ENCODE measurements at regions not wholly inside any gene's neighbourhood (a gene's known extent, or its start where the extent isn't known, plus 50 kb on each side); places are given as distances from the start of the nearest gene placed in this dataset.

DNA sequence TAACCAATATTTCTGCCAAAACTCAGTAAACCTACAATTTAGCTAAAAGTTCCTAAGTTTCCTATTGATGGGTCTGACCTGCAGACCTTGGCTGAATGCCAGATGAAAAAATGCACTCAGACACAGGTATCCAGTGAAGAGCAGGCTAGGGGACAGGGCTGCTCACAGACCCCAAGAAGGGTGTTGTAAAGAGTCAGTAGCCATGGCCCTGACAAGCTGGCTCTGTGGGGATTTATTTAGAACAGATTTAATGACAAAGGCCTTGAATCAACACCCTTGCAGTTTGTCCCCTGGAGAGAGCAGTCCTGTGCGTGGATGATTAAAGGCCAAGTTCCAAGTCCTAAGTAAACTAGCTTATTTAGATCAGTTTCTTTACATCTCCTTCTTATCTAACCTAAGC, 1243.2 kb upstream of the ADGRL4 start:
- H3K4me3 ChIP-seq (ENCODE audit: low read depth in 1 of 3, low read length in 3 of 3): no peak overlapping the region
- TF ChIP-seq, protein P1, sequence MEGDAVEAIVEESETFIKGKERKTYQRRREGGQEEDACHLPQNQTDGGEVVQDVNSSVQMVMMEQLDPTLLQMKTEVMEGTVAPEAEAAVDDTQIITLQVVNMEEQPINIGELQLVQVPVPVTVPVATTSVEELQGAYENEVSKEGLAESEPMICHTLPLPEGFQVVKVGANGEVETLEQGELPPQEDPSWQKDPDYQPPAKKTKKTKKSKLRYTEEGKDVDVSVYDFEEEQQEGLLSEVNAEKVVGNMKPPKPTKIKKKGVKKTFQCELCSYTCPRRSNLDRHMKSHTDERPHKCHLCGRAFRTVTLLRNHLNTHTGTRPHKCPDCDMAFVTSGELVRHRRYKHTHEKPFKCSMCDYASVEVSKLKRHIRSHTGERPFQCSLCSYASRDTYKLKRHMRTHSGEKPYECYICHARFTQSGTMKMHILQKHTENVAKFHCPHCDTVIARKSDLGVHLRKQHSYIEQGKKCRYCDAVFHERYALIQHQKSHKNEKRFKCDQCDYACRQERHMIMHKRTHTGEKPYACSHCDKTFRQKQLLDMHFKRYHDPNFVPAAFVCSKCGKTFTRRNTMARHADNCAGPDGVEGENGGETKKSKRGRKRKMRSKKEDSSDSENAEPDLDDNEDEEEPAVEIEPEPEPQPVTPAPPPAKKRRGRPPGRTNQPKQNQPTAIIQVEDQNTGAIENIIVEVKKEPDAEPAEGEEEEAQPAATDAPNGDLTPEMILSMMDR (IDR thresholded peaks at IDR 0.05; ENCODE audit: low read depth, low read length, missing input control): no peak
- no peak for TF ChIP-seq TAF1 (conservative IDR thresholded peaks at IDR 0.05)
- no peak for TF ChIP-seq EGR1 (IDR thresholded peaks at IDR 0.05; ENCODE audit: low read depth in 2 of 2)
- no peak for TF ChIP-seq HNF4G (IDR thresholded peaks at IDR 0.05)
- no peak for TF ChIP-seq RXRA (IDR thresholded peaks at IDR 0.05)
- no peak for TF ChIP-seq GABPA (IDR thresholded peaks at IDR 0.05 in 1 of 2, conservative IDR thresholded peaks at IDR 0.05 in 1 of 2)
- TF ChIP-seq, protein P2, sequence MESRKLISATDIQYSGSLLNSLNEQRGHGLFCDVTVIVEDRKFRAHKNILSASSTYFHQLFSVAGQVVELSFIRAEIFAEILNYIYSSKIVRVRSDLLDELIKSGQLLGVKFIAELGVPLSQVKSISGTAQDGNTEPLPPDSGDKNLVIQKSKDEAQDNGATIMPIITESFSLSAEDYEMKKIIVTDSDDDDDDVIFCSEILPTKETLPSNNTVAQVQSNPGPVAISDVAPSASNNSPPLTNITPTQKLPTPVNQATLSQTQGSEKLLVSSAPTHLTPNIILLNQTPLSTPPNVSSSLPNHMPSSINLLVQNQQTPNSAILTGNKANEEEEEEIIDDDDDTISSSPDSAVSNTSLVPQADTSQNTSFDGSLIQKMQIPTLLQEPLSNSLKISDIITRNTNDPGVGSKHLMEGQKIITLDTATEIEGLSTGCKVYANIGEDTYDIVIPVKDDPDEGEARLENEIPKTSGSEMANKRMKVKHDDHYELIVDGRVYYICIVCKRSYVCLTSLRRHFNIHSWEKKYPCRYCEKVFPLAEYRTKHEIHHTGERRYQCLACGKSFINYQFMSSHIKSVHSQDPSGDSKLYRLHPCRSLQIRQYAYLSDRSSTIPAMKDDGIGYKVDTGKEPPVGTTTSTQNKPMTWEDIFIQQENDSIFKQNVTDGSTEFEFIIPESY (IDR thresholded peaks at IDR 0.05): no peak
- no peak for TF ChIP-seq HNF4A (conservative IDR thresholded peaks at IDR 0.05)
- TF ChIP-seq, protein P3, sequence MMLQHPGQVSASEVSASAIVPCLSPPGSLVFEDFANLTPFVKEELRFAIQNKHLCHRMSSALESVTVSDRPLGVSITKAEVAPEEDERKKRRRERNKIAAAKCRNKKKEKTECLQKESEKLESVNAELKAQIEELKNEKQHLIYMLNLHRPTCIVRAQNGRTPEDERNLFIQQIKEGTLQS (IDR thresholded peaks at IDR 0.05): no peak
- TF ChIP-seq, protein P4, sequence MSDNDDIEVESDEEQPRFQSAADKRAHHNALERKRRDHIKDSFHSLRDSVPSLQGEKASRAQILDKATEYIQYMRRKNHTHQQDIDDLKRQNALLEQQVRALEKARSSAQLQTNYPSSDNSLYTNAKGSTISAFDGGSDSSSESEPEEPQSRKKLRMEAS (IDR thresholded peaks at IDR 0.05): no peak
- TF ChIP-seq JUND (IDR thresholded peaks at IDR 0.05): no peak
- TF ChIP-seq, protein P5, sequence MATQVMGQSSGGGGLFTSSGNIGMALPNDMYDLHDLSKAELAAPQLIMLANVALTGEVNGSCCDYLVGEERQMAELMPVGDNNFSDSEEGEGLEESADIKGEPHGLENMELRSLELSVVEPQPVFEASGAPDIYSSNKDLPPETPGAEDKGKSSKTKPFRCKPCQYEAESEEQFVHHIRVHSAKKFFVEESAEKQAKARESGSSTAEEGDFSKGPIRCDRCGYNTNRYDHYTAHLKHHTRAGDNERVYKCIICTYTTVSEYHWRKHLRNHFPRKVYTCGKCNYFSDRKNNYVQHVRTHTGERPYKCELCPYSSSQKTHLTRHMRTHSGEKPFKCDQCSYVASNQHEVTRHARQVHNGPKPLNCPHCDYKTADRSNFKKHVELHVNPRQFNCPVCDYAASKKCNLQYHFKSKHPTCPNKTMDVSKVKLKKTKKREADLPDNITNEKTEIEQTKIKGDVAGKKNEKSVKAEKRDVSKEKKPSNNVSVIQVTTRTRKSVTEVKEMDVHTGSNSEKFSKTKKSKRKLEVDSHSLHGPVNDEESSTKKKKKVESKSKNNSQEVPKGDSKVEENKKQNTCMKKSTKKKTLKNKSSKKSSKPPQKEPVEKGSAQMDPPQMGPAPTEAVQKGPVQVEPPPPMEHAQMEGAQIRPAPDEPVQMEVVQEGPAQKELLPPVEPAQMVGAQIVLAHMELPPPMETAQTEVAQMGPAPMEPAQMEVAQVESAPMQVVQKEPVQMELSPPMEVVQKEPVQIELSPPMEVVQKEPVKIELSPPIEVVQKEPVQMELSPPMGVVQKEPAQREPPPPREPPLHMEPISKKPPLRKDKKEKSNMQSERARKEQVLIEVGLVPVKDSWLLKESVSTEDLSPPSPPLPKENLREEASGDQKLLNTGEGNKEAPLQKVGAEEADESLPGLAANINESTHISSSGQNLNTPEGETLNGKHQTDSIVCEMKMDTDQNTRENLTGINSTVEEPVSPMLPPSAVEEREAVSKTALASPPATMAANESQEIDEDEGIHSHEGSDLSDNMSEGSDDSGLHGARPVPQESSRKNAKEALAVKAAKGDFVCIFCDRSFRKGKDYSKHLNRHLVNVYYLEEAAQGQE (IDR thresholded peaks at IDR 0.05): no peak
- no peak for TF ChIP-seq FOXA2 (IDR thresholded peaks at IDR 0.05)
- TF ChIP-seq RAD21 (IDR thresholded peaks at IDR 0.05): no peak
- no peak for TF ChIP-seq FOXA1 (IDR thresholded peaks at IDR 0.05)
- no peaks in the 10 kb centered on the region for H3K4me1 ChIP-seq (ENCODE audit: control insufficient read depth in 4 of 4, insufficient read depth in 4 of 4, low read length in 3 of 4)
- H3K9me3 ChIP-seq (ENCODE audit: control insufficient read depth in 4 of 4, low read length in 3 of 4): peaks cover 2 to 7% (median 5%) of the 10 kb centered on the region in 4 donors
- no peaks in the 10 kb centered on the region for H3K27me3 ChIP-seq (ENCODE audit: control insufficient read depth in 4 of 4, insufficient read depth in 4 of 4, low read length in 3 of 4)
- no peak overlapping the region for H3K27ac ChIP-seq (ENCODE audit: low read depth in 1 of 2, low read length in 2 of 2)
- H3K9ac ChIP-seq (ENCODE audit: low read depth in 1 of 2, low read length in 2 of 2): no peak overlapping the region
- no peaks in the 10 kb centered on the region for H3K36me3 ChIP-seq (ENCODE audit: control insufficient read depth in 4 of 4, insufficient read depth in 3 of 4, low read depth in 1 of 4, low read length in 3 of 4)
- no peak for DNase-seq (ENCODE audit: low spot score)
- 67% methylated on average over 1 of the region's 1 CpG for WGBS

DNA sequence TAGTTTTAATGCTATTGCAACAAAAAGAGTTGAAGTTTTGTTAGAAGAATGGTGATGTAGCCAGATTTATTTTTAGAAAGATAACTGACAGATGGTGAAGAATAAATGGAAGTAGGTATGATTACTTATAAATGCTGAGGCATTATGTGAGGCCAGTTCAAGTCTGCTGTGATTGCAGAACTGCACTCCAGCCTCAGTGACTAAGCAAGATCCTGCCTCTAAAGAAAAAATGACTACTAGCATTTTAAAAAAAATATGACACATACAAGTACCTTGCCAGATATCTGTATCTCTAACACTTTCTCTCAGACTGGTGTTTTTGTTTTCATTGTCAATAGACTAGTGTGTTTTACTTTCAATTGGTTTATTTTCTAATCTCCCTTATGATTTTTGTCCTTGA, 1242.4 kb upstream of the ADGRL4 start:
- Histone ChIP-seq H3K4me3 (ENCODE audit: low read depth in 1 of 3, low read length in 3 of 3) (no peak overlapping the region), H3K36me3 (ENCODE audit: control insufficient read depth in 4 of 4, insufficient read depth in 3 of 4, low read depth in 1 of 4, low read length in 3 of 4) (no peaks in the 10 kb centered on the region), H3K4me1 (ENCODE audit: control insufficient read depth in 4 of 4, insufficient read depth in 4 of 4, low read length in 3 of 4) (no peaks in the 10 kb centered on the region), H3K9ac (ENCODE audit: low read depth in 1 of 2, low read length in 2 of 2) (no peak overlapping the region), H3K9me3 (ENCODE audit: control insufficient read depth in 4 of 4, low read length in 3 of 4) (peaks cover 2 to 7% (median 5%) of the 10 kb centered on the region in 4 donors), H3K27me3 (ENCODE audit: control insufficient read depth in 4 of 4, insufficient read depth in 4 of 4, low read length in 3 of 4) (no peaks in the 10 kb centered on the region), H3K27ac (ENCODE audit: low read depth in 1 of 2, low read length in 2 of 2) (no peak overlapping the region)
- no peak for TF ChIP-seq YY1 (IDR thresholded peaks at IDR 0.05)
- TF ChIP-seq, protein P1 (IDR thresholded peaks at IDR 0.05; ENCODE audit: low read depth, low read length, missing input control): no peak
- TF ChIP-seq RXRA (IDR thresholded peaks at IDR 0.05): no peak
- no peak for TF ChIP-seq RAD21 (IDR thresholded peaks at IDR 0.05)
- no peak for TF ChIP-seq HNF4G (IDR thresholded peaks at IDR 0.05)
- no peak for DNase-seq (ENCODE audit: low spot score)

All from liver (tissue), 8 donors.